GM06990 (cell line): ENCODE measurements at regions not wholly inside any gene's neighbourhood (a gene's known extent, or its start where the extent isn't known, plus 50 kb on each side); places are given as distances from the start of the nearest gene placed in this dataset.
"Not testable (repeated sequence)": the region's sequence is repeated elsewhere in the genome, so short reads cannot be mapped to it uniquely, and the experiment has no call there.

ENCODE experiments used
- DNase-seq: peaks from one replicate; pipeline ENCODE4 v3.0.0-alpha.2; 2011; ENCODE audit not compliant: insufficient read length; ENCODE audit errors: extremely low read depth
- H3K27me3 ChIP-seq: replicated peaks from 2 replicates; pipeline ENCODE4 v1.6.0; 2011; ENCODE audit warnings: low read length; ENCODE audit not compliant: control insufficient read depth, insufficient read depth
- H3K36me3 ChIP-seq: 2 replicates; pipeline ENCODE4 v1.5.1; 2011; ENCODE audit warnings: low read length; ENCODE audit not compliant: control insufficient read depth, insufficient read depth
- H3K4me3 ChIP-seq: replicated peaks from 2 replicates; pipeline ENCODE4 v1.5.1; 2011; ENCODE audit warnings: low read depth, mild to moderate bottlenecking, control low read depth, low read length
- TF ChIP-seq, protein P1 (sequence below): IDR thresholded peaks from 2 replicates; pipeline ENCODE4 v1.5.1; 2011; ENCODE audit warnings: low read length, control low read depth, mild to moderate bottlenecking, inconsistent platforms; ENCODE audit not compliant: insufficient read depth, poor library complexity, severe bottlenecking

DNA sequence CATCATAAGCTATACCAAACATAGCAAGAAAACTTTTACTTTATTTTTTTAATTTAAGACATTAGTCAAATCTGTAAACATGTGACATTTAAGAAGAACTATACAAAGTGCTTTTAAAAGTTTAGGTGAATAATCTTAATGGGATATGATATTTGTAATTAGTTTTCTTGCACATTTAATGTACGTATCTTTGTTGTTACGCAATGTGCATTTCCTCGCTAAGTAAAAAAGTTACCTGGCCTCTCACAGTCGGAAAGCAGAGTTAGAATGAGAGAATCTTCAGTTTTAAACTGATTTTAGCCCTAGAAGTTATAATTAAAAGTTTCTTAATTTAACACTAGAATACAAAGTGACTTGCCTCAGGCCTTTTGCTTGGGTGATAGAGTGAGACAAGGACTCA is 589.8 kb downstream of the DMRTA1 start:
- TF ChIP-seq, protein P1, sequence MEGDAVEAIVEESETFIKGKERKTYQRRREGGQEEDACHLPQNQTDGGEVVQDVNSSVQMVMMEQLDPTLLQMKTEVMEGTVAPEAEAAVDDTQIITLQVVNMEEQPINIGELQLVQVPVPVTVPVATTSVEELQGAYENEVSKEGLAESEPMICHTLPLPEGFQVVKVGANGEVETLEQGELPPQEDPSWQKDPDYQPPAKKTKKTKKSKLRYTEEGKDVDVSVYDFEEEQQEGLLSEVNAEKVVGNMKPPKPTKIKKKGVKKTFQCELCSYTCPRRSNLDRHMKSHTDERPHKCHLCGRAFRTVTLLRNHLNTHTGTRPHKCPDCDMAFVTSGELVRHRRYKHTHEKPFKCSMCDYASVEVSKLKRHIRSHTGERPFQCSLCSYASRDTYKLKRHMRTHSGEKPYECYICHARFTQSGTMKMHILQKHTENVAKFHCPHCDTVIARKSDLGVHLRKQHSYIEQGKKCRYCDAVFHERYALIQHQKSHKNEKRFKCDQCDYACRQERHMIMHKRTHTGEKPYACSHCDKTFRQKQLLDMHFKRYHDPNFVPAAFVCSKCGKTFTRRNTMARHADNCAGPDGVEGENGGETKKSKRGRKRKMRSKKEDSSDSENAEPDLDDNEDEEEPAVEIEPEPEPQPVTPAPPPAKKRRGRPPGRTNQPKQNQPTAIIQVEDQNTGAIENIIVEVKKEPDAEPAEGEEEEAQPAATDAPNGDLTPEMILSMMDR = no peak
- Histone ChIP-seq H3K27me3 (no peaks in the 10 kb centered on the region), H3K36me3 (no peaks in the 10 kb centered on the region), H3K4me3 (no peak overlapping the region)
- DNase-seq = no peak

DNA sequence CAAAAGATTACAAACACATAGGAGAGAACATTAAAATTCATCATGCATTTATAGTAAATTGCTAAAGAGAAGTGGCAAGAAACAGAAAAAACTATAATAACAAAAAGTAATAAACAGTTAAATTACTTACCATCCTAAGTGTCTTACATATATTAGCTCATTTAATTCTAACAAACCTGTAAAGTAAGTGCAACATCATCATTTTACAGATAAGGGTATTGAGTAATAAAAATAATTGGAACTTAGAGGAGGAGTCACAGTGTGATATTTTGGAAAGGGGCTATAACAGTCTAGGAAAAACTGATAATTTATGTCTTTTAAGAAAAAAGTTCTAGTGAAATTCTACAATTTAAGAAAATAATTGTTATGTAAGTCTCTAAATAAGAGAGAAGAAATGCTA is 592.8 kb downstream of the DMRTA1 start:
- no peak for DNase-seq
- H3K27me3 ChIP-seq = no peaks in the 10 kb centered on the region
- no peaks in the 10 kb centered on the region for H3K36me3 ChIP-seq
- TF ChIP-seq, protein P1 = no peak
- H3K4me3 ChIP-seq = no peak overlapping the region

DNA sequence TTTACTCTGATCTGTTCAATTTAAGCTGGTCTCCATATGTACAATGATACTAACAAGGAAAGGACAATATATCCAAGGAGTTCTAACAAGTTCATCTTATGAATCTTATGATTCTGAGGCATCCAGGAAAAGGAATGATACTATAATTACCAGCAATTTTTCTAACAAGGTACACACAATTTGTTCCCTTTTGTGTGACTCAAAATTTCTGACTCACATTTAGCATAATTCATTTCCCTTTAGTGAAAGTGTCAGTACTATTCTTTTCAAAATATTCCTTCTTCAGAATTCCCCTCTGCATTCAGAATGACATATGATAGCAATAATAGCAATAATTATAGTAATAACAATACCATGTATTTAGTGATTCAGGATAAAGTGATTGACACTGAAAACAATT is 594.8 kb downstream of the DMRTA1 start:
- no peaks in the 10 kb centered on the region for H3K36me3 ChIP-seq
- no peak overlapping the region for H3K4me3 ChIP-seq
- TF ChIP-seq, protein P1 = no peak
- no peaks in the 10 kb centered on the region for H3K27me3 ChIP-seq
- no peak for DNase-seq

DNA sequence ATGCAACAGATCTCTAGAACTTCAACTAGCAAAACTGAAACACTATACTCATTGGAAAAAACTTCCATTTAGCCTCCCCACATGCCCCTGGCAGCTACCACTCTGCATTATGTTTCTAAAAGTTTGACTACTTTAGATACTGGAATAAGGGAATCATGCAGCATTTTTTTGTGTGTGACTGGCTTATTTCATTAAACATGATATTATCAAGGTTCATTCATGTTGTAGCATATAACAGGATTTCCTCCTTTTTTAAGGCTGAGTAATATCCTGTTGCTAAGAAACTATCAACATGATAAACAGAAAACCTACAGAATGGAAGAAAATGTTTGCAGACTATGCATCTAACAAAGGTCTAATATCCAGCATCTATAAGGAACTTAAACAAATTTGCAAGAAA is 597.9 kb downstream of the DMRTA1 start:
- Histone ChIP-seq H3K4me3 (no peak overlapping the region), H3K36me3 (no peaks in the 10 kb centered on the region), H3K27me3 (no peaks in the 10 kb centered on the region)
- no peak for DNase-seq
- TF ChIP-seq, protein P1 = no peak

DNA sequence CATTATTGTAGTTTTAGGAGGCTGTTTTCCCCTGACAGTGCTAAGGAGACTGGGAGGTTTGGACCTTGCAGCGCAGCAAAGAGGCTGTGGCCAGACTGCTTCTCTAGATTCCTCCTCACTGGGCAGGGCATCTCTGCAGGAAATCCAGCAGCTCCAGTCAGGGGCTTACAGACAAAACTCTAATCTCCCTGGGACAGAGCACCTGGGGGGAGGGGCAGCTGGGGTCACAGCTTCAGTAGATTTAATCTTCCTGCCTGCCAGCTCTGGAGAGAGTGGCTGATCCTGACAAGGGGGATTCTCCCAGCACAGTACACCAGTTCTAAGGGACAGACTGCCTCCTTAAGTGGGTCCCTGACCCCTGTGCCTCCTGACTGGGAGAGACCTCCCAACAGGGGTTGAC is 599.4 kb downstream of the DMRTA1 start:
- not testable (repeated sequence) for H3K27me3 ChIP-seq, DNase-seq, H3K4me3 ChIP-seq, H3K36me3 ChIP-seq

DNA sequence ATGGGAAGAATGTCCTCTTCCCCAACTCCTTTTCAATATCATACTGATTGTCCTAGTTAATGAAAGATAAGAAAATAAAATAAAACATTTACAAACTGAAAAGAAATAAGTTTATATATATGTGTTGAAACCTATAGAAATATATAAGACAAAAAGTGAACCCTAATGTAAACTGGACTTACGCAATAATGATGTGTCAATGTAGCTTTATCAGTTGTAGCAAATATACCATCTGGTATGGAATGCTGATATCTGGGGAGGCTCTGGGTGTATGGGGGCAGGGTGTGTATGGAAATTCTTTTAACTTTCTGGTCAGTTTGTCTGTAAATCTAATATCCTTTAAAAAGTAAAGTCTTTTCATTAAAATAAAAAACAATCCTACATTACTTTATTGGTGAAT is 603.9 kb downstream of the DMRTA1 start:
- H3K4me3 ChIP-seq = no peak overlapping the region
- no peak for DNase-seq
- no peaks in the 10 kb centered on the region for H3K36me3 ChIP-seq
- H3K27me3 ChIP-seq = no peaks in the 10 kb centered on the region
- TF ChIP-seq, protein P1 = no peak
